ENCODE measurements at regions not wholly inside any gene's neighbourhood (a gene's known extent, or its start where the extent isn't known, plus 50 kb on each side); places are given as distances from the start of the nearest gene placed in this dataset.

- no peak for TF ChIP-seq EZH2phosphoT487 (IDR thresholded peaks at IDR 0.05)
- TF ChIP-seq CTCF (IDR thresholded peaks at IDR 0.05) = no peak
- TF ChIP-seq EZH2 (IDR thresholded peaks at IDR 0.05) = no peak
- Histone ChIP-seq H3K9me3 (ENCODE audit: low read depth) (no peaks in the 10 kb centered on the region), H3F3A (ENCODE audit: low read depth) (no peaks in the 10 kb centered on the region), H3K4me1 (no peaks in the 10 kb centered on the region), H3K4me3 (no peak overlapping the region), H3K4me2 (no peak overlapping the region), H3K27ac (no peak overlapping the region), H3K36me3 (no peaks in the 10 kb centered on the region), H3K79me2 (ENCODE audit: low read depth) (no peaks in the 10 kb centered on the region), H3K27me3 (no peaks in the 10 kb centered on the region), H4K20me1 (ENCODE audit: low read depth) (no peaks in the 10 kb centered on the region), H3K9ac (no peak overlapping the region), H2AFZ (replicated peaks) (no peak overlapping the region)
- H3K27me3 Mint-ChIP-seq (ENCODE audit: insufficient read depth, low read depth) = no peaks in the 10 kb centered on the region
- DNase-seq (ENCODE audit: low spot score) = no peak
- H3K4me3 Mint-ChIP-seq = no peak overlapping the region
- H3K4me1 Mint-ChIP-seq = no peaks in the 10 kb centered on the region
- no peaks in the 10 kb centered on the region for H3K9me3 Mint-ChIP-seq
- H3K36me3 Mint-ChIP-seq = no peaks in the 10 kb centered on the region
- no peak overlapping the region for H3K27ac Mint-ChIP-seq
Observed at GRCh38 chr9:23451802-23452418, 374.1 kb downstream of the ELAVL2 start.

GRCh38 chr9:23464275-23464674 is 361.8 kb downstream of the ELAVL2 start:
- Histone ChIP-seq H3K4me1 (no peaks in the 10 kb centered on the region), H3K27ac (no peak overlapping the region), H3K4me2 (no peak overlapping the region), H2AFZ (replicated peaks) (no peak overlapping the region), H3K4me3 (no peak overlapping the region), H3K36me3 (no peaks in the 10 kb centered on the region), H4K20me1 (ENCODE audit: low read depth) (no peaks in the 10 kb centered on the region), H3K9ac (no peak overlapping the region), H3K9me3 (ENCODE audit: low read depth) (no peaks in the 10 kb centered on the region), H3K79me2 (ENCODE audit: low read depth) (no peaks in the 10 kb centered on the region), H3K27me3 (no peaks in the 10 kb centered on the region), H3F3A (ENCODE audit: low read depth) (no peaks in the 10 kb centered on the region)
- TF ChIP-seq EZH2phosphoT487 (IDR thresholded peaks at IDR 0.05) (no peak), CTCF (IDR thresholded peaks at IDR 0.05) (no peak), EZH2 (IDR thresholded peaks at IDR 0.05) (no peak)
- Mint-ChIP-seq H3K4me1 (no peaks in the 10 kb centered on the region), H3K4me3 (no peak overlapping the region), H3K27me3 (ENCODE audit: insufficient read depth, low read depth) (no peaks in the 10 kb centered on the region), H3K9me3 (no peaks in the 10 kb centered on the region), H3K36me3 (no peaks in the 10 kb centered on the region), H3K27ac (no peak overlapping the region)
- DNase-seq (ENCODE audit: low spot score) = no peak

GRCh38 chr9:23467276-23467675 is 358.8 kb downstream of the ELAVL2 start:
- Histone ChIP-seq H3K79me2 (ENCODE audit: low read depth) (no peaks in the 10 kb centered on the region), H3K9me3 (ENCODE audit: low read depth) (no peaks in the 10 kb centered on the region), H3K27ac (no peak overlapping the region), H3K4me2 (no peak overlapping the region), H2AFZ (replicated peaks) (no peak overlapping the region), H4K20me1 (ENCODE audit: low read depth) (no peaks in the 10 kb centered on the region), H3K27me3 (no peaks in the 10 kb centered on the region), H3K36me3 (no peaks in the 10 kb centered on the region), H3K4me1 (no peaks in the 10 kb centered on the region), H3K4me3 (no peak overlapping the region), H3F3A (ENCODE audit: low read depth) (no peaks in the 10 kb centered on the region), H3K9ac (no peak overlapping the region)
- no peak for TF ChIP-seq CTCF (IDR thresholded peaks at IDR 0.05)
- no peak for TF ChIP-seq EZH2phosphoT487 (IDR thresholded peaks at IDR 0.05)
- TF ChIP-seq EZH2 (IDR thresholded peaks at IDR 0.05) = no peak
- DNase-seq (ENCODE audit: low spot score) = no peak
- H3K27ac Mint-ChIP-seq = no peak overlapping the region
- no peaks in the 10 kb centered on the region for H3K27me3 Mint-ChIP-seq (ENCODE audit: insufficient read depth, low read depth)
- H3K36me3 Mint-ChIP-seq = no peaks in the 10 kb centered on the region
- H3K4me1 Mint-ChIP-seq = no peaks in the 10 kb centered on the region
- no peaks in the 10 kb centered on the region for H3K9me3 Mint-ChIP-seq
- no peak overlapping the region for H3K4me3 Mint-ChIP-seq

All from neural progenitor cell (in vitro differentiated cells).